CD4-positive, alpha-beta memory T cell (primary cell): ENCODE measurements at regions not wholly inside any gene's neighbourhood (a gene's known extent, or its start where the extent isn't known, plus 50 kb on each side); places are given as distances from the start of the nearest gene placed in this dataset.

Experiments
- CTCF ChIA-PET: fragments of 350-600 bp; sonication (Branson Sonifier 250); formaldehyde crosslinking; loops from one replicate; lab custom pipeline; 2021; ENCODE audit warnings: inconsistent platforms; ENCODE audit not compliant: partially characterized antibody; lab: Charles Lee
- POLR2A ChIA-PET: fragments of 350-600 bp; sonication (Branson Sonifier 250); formaldehyde crosslinking; loops from one replicate; lab custom pipeline; 2021; ENCODE audit not compliant: partially characterized antibody; lab: Charles Lee
- DNase-seq, 5 donors: peaks; one replicate each; pipeline versions ENCODE4 v3.0.0 to v3.0.0-alpha.2; 2020 to 2022; ENCODE audit warnings: mixed read lengths in 1 of 5
- H3K27ac ChIP-seq: one replicate; pipeline ENCODE4 v1.7.0; 2013; ENCODE audit warnings: low read depth, low read length
- H3K27me3 ChIP-seq: 2 replicates; pipeline ENCODE4 v1.7.0; 2013; ENCODE audit warnings: mild to moderate bottlenecking, low read length, moderate library complexity; ENCODE audit not compliant: insufficient read depth
- H3K36me3 ChIP-seq: 2 replicates; pipeline ENCODE4 v1.7.0; 2013; ENCODE audit warnings: mild to moderate bottlenecking, low read length, moderate library complexity; ENCODE audit not compliant: insufficient read depth
- H3K4me1 ChIP-seq: 2 replicates; pipeline ENCODE4 v1.7.0; 2013; ENCODE audit warnings: mild to moderate bottlenecking, low read length, moderate library complexity; ENCODE audit not compliant: insufficient read depth
- H3K4me3 ChIP-seq, 2 donors: one replicate each; pipeline ENCODE4 v1.7.0; 2013; ENCODE audit warnings: low read length in 2 of 2, mild to moderate bottlenecking in 1 of 2
- H3K9me3 ChIP-seq, 2 donors: one replicate each; pipeline ENCODE4 v1.7.0; 2013; ENCODE audit warnings: low read length in 2 of 2, control low read depth in 1 of 2; ENCODE audit not compliant: control insufficient read depth in 1 of 2
- H3K27ac Mint-ChIP-seq, 7 donors: one replicate each; pipeline ENCODE4 v1.8.0; 2020 to 2021; ENCODE audit warnings: mixed read lengths in 7 of 7, mild to moderate bottlenecking in 6 of 7, inconsistent platforms in 3 of 7, moderate library complexity in 3 of 7
- H3K27me3 Mint-ChIP-seq, 2 donors: one replicate each; pipeline ENCODE4 v1.8.0; 2020 to 2021; ENCODE audit warnings: mixed read lengths in 2 of 2
- H3K36me3 Mint-ChIP-seq, 2 donors: one replicate each; pipeline ENCODE4 v1.8.0; 2020 to 2021; ENCODE audit warnings: mixed read lengths in 2 of 2, inconsistent platforms in 1 of 2, mild to moderate bottlenecking in 1 of 2
- H3K4me1 Mint-ChIP-seq, 4 donors: one replicate each; pipeline ENCODE4 v1.8.0; 2020 to 2021; ENCODE audit warnings: mixed read lengths in 4 of 4, mild to moderate bottlenecking in 1 of 4
- H3K4me3 Mint-ChIP-seq, 8 donors: one replicate each; pipeline ENCODE4 v1.8.0; 2020 to 2021; ENCODE audit warnings: mixed read lengths in 8 of 8, mild to moderate bottlenecking in 7 of 8, moderate library complexity in 6 of 8, inconsistent platforms in 3 of 8
- H3K9me3 Mint-ChIP-seq, 8 donors: one replicate each; pipeline ENCODE4 v1.8.0; 2020 to 2021; ENCODE audit warnings: mixed read lengths in 8 of 8, mild to moderate bottlenecking in 5 of 8, inconsistent platforms in 3 of 8, moderate library complexity in 1 of 8
- intact Hi-C: fragments of 100-400 bp; cut with micrococcal nuclease; formaldehyde crosslinking; loops from one replicate; pipeline ENCODE4 v1.15.1; 2023

DNA sequence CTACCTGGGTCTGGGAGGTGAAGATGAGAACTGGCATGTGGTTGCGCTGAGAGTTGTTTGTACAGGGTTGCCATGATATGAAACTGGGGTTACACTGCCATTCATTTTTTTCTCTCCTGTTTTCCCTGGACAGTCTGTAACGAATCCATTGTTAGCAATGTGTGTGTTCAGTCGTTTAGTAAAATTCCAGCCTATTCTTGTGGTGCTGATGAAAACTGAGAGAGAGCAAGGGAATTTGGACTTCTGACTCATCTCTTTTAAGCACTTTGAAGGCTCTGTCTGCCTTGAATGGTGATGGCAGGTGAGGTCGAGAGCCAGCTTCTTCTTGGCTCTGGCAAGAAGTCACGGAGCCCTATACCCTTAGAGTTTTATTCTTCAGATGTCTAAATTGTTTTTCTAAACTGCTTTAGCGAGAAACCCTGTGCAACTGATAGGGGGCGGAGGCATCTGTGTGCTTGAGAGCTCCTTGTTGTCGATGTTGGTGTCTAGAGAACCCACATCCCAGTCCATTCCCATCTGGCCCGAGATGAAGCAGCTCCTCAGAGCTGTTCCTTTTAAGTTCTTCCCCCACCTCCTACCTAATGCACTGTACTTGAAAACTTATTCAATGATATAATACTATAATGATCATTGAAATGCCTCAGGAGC is 204.4 kb downstream of the TMX1 start:
- Mint-ChIP-seq H3K4me1 (no peaks in the 10 kb centered on the region), H3K27ac (no peak overlapping the region), H3K36me3 (no peaks in the 10 kb centered on the region), H3K4me3 (no peak overlapping the region), H3K9me3 (peaks cover 0 to 4% (median 0%) of the 10 kb centered on the region in 8 donors), H3K27me3 (peaks cover 12 to 16% of the 10 kb centered on the region in 2 donors)
- ChIA-PET CTCF (no interaction called here), POLR2A (no interaction called here)
- DNase-seq, result no peak
- Histone ChIP-seq H3K27ac (no peak overlapping the region), H3K4me3 (no peak overlapping the region), H3K9me3 (no peaks in the 10 kb centered on the region), H3K4me1 (no peaks in the 10 kb centered on the region), H3K27me3 (no peaks in the 10 kb centered on the region), H3K36me3 (no peaks in the 10 kb centered on the region)
- intact Hi-C loops, result no loop called here

DNA sequence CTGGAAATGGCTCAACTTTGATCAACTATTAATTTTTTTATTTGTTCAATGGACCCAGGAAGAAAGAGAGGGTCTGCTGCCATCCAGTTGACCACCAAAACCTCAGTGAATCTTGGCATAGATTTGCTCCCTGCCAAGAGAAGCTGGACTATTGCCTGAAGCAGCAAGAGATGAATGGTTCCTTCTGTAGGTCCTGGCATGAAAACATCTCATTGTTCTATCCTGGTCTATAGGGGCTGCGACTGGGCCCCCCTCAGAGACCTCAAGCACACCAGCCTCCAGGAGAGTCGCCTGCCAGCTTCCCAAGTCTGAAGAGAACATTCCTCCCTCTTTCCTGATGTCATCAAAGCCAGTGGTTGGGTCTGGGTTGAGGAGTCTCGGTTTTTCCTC is 204.9 kb downstream of the TMX1 start:
- Histone ChIP-seq H3K4me3 (no peak overlapping the region), H3K27ac (no peak overlapping the region), H3K4me1 (no peaks in the 10 kb centered on the region), H3K27me3 (no peaks in the 10 kb centered on the region), H3K9me3 (no peaks in the 10 kb centered on the region), H3K36me3 (no peaks in the 10 kb centered on the region)
- H3K9me3 Mint-ChIP-seq, result peaks cover 0 to 4% (median 0%) of the 10 kb centered on the region in 8 donors
- H3K36me3 Mint-ChIP-seq, result no peaks in the 10 kb centered on the region
- intact Hi-C loops, result no loop called here
- no peak overlapping the region for H3K4me3 Mint-ChIP-seq
- no peaks in the 10 kb centered on the region for H3K4me1 Mint-ChIP-seq
- DNase-seq, result no peak
- H3K27ac Mint-ChIP-seq, result no peak overlapping the region
- H3K27me3 Mint-ChIP-seq, result peaks cover 11 to 13% of the 10 kb centered on the region in 2 donors
- POLR2A ChIA-PET, result no interaction called here
- CTCF ChIA-PET, result no interaction called here

DNA sequence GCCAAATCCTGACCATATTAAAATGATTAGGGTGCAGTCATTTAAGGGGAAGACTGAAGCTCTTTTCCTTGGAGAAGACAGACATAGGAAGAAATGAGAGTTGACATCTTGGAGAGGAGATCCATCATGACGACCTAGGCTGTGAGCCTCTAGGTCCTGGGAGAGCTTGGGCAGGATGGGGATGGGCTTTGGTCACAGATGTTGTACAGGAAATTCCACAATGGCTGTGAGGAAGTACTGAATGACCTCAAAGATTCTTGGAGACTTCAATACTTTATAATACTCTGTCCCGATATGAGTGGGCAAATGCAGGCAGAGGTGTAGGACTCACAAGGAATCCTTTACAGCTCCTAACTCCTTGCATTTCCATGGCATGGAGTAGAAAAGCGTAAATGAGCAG is 204.9 kb upstream of the FRMD6 start:
- Histone ChIP-seq H3K27ac (no peak overlapping the region), H3K36me3 (no peaks in the 10 kb centered on the region), H3K27me3 (no peaks in the 10 kb centered on the region), H3K9me3 (no peaks in the 10 kb centered on the region), H3K4me3 (no peak overlapping the region), H3K4me1 (no peaks in the 10 kb centered on the region)
- Mint-ChIP-seq H3K27ac (no peak overlapping the region), H3K4me3 (no peak overlapping the region), H3K9me3 (peaks cover 0 to 4% (median 0%) of the 10 kb centered on the region in 8 donors), H3K27me3 (peaks cover 12 to 13% of the 10 kb centered on the region in 2 donors), H3K36me3 (no peaks in the 10 kb centered on the region), H3K4me1 (no peaks in the 10 kb centered on the region)
- intact Hi-C loops, result no loop called here
- CTCF ChIA-PET, result no interaction called here
- POLR2A ChIA-PET, result no interaction called here
- DNase-seq, result no peak

DNA sequence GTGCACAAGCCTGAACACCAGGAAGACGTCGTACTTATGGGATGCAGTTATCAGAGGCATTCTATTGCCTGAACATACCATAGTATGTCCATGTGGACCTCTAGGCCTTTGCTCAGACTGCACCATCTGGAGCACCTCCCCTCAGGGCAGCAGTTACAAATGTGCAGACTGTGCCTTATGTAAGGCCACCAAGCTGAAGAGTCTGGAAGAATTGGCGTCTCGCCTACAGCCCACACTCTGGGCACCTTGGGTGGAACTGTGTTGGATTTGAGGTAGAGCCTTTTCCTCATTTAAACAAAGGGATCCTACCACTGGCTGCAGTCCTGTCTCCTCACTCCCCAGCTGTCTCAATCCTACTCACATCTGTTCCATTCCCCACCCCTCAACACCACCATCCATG is 204.3 kb upstream of the FRMD6 start:
- no peaks in the 10 kb centered on the region for H3K9me3 ChIP-seq
- Mint-ChIP-seq H3K9me3 (peaks cover 0 to 4% (median 0%) of the 10 kb centered on the region in 8 donors), H3K4me3 (no peak overlapping the region), H3K4me1 (no peaks in the 10 kb centered on the region), H3K27me3 (peaks cover 10 to 11% of the 10 kb centered on the region in 2 donors), H3K36me3 (no peaks in the 10 kb centered on the region), H3K27ac (no peak overlapping the region)
- no peaks in the 10 kb centered on the region for H3K27me3 ChIP-seq
- POLR2A ChIA-PET, result no interaction called here
- no peak for DNase-seq
- H3K36me3 ChIP-seq, result no peaks in the 10 kb centered on the region
- H3K4me3 ChIP-seq, result no peak overlapping the region
- H3K27ac ChIP-seq, result no peak overlapping the region
- CTCF ChIA-PET, result no interaction called here
- H3K4me1 ChIP-seq, result no peaks in the 10 kb centered on the region
- intact Hi-C loops, result no loop called here

DNA sequence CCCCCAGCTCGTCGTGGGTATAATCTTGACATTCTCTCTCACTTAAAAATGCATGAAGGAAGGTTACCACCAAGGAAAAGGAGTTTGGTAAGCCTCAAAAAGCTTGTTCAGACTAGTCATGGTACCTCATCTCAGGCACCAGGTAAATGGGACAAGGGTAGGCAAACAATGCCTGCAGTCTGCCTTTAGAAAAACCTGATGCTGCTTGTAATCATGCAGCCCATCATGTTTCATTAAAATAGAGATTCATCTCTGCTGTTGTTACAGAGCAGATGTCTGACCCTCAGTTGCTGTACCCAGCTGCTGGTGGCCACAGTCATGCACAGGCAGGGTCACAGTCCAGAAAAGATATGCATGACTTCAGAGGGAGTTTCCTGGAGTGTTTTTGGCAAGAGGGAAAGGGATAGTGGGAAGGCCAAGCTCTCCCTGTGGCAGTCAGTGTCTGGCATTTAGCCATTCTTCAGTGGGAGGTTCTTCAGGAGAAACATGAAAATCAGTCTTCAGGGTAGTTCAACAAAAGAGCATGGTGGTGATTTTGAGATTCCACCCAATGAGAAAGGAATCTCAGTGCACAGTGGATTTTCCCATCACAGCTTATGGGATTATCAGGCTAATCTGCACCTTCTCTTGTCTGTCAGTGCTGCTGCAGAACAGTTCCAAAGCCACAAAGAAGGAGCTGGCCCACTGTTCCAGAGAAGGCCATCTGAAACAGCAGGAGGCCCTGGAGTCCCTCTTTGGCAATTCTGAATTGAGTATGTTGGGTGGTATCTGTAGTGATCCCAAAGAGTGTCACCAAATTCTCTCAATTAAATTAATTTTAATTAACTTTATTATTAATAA is 202.7 kb upstream of the FRMD6 start:
- ChIA-PET POLR2A (no interaction called here), CTCF (no interaction called here)
- intact Hi-C loops, result no loop called here
- no peaks in the 10 kb centered on the region for H3K9me3 ChIP-seq
- H3K4me3 ChIP-seq, result no peak overlapping the region
- no peak for DNase-seq
- Mint-ChIP-seq H3K27me3 (peaks cover 5 to 9% of the 10 kb centered on the region in 2 donors), H3K4me3 (no peak overlapping the region), H3K9me3 (peaks cover 0 to 3% (median 0%) of the 10 kb centered on the region in 8 donors), H3K36me3 (no peaks in the 10 kb centered on the region), H3K4me1 (no peaks in the 10 kb centered on the region), H3K27ac (peak overlapping the region in 1 of 7 donors; percentile 28)
- no peaks in the 10 kb centered on the region for H3K36me3 ChIP-seq
- no peak overlapping the region for H3K27ac ChIP-seq
- no peaks in the 10 kb centered on the region for H3K4me1 ChIP-seq
- no peaks in the 10 kb centered on the region for H3K27me3 ChIP-seq

DNA sequence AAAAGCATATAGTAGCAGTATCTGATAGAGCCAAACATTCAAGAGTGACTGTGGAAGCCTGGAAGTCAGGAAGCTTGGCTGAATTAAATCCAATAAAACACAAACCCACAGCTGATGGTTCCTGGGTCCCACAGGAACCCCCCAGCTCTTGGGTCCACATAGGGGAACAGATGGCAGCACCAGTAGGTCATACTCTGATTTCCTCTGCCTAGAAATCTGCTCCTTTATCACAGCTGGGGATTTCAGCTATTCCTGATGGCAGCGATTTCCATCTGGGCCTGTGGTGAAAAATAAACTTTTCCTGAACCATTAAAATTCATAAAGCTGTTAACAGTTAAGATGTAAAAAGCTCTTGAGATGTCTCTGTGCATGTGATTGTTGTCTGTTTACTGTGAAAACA is 202.0 kb upstream of the FRMD6 start:
- ChIA-PET POLR2A (no interaction called here), CTCF (no interaction called here)
- Histone ChIP-seq H3K36me3 (no peaks in the 10 kb centered on the region), H3K4me3 (no peak overlapping the region), H3K4me1 (no peaks in the 10 kb centered on the region), H3K9me3 (no peaks in the 10 kb centered on the region), H3K27ac (no peak overlapping the region), H3K27me3 (no peaks in the 10 kb centered on the region)
- DNase-seq, result no peak
- no peak overlapping the region for H3K27ac Mint-ChIP-seq
- H3K36me3 Mint-ChIP-seq, result no peaks in the 10 kb centered on the region
- peaks cover 5 to 6% of the 10 kb centered on the region in 2 donors for H3K27me3 Mint-ChIP-seq
- intact Hi-C loops, result no loop called here
- H3K4me1 Mint-ChIP-seq, result no peaks in the 10 kb centered on the region
- no peak overlapping the region for H3K4me3 Mint-ChIP-seq
- H3K9me3 Mint-ChIP-seq, result peaks cover 0 to 3% (median 0%) of the 10 kb centered on the region in 8 donors

DNA sequence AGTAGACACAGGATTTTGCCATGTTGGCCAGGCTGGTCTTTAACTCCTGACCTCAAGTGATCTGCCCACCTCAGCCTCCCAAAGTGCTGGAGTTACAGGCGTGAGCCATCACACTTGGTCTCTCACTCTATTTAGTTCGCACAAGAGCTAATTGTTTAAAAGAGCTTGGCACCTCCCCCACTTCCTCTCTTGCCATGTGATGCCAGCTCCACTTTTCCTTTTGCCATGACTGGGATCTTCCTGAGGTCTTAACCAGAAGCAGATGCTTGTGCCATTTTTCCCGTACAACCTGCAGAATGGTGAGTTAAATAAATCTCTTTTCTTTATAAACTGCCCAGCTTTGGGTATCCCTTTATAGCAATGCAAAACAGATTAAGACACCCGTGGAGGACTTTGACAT is 200.1 kb upstream of the FRMD6 start:
- DNase-seq, result no peak
- peaks cover 0 to 4% (median 0%) of the 10 kb centered on the region in 8 donors for H3K9me3 Mint-ChIP-seq
- ChIA-PET POLR2A (no interaction called here), CTCF (no interaction called here)
- H3K36me3 Mint-ChIP-seq, result no peaks in the 10 kb centered on the region
- H3K4me3 Mint-ChIP-seq, result no peak overlapping the region
- H3K27me3 ChIP-seq, result no peaks in the 10 kb centered on the region
- no peaks in the 10 kb centered on the region for H3K9me3 ChIP-seq
- intact Hi-C loops, result no loop called here
- H3K27ac Mint-ChIP-seq, result no peak overlapping the region
- H3K4me3 ChIP-seq, result no peak overlapping the region
- H3K27ac ChIP-seq, result no peak overlapping the region
- peaks cover 2 to 6% of the 10 kb centered on the region in 2 donors for H3K27me3 Mint-ChIP-seq
- no peaks in the 10 kb centered on the region for H3K4me1 Mint-ChIP-seq
- H3K4me1 ChIP-seq, result no peaks in the 10 kb centered on the region
- no peaks in the 10 kb centered on the region for H3K36me3 ChIP-seq
